CD8-positive, alpha-beta memory T cell (primary cell): ENCODE measurements at regions not wholly inside any gene's neighbourhood (a gene's known extent, or its start where the extent isn't known, plus 50 kb on each side); places are given as distances from the start of the nearest gene placed in this dataset.

Experiments used
- CTCF ChIA-PET: fragments of 350-600 bp; sonication (Branson Sonifier 250); formaldehyde crosslinking; loops from one replicate; lab custom pipeline; 2021; ENCODE audit warnings: antibody characterized with exemption; lab: Charles Lee
- POLR2A ChIA-PET: fragments of 350-600 bp; sonication (Branson Sonifier 250); formaldehyde crosslinking; loops from one replicate; lab custom pipeline; 2021; ENCODE audit warnings: antibody characterized with exemption; lab: Charles Lee
- DNase-seq, 5 donors: peaks; one replicate each; pipeline versions ENCODE4 v3.0.0 to v3.0.0-alpha.2; 2020 to 2022; ENCODE audit warnings: mixed read lengths in 1 of 5
- H3K27ac ChIP-seq: one replicate; pipeline ENCODE4 v1.7.0; 2013; ENCODE audit warnings: low read depth, mild to moderate bottlenecking, low read length, moderate library complexity
- H3K27me3 ChIP-seq: 2 replicates; pipeline ENCODE4 v1.7.0; 2013; ENCODE audit warnings: low read length, mild to moderate bottlenecking; ENCODE audit not compliant: insufficient read depth, poor library complexity, severe bottlenecking
- H3K36me3 ChIP-seq: 2 replicates; pipeline ENCODE4 v1.7.0; 2013; ENCODE audit warnings: mild to moderate bottlenecking, low read length, moderate library complexity; ENCODE audit not compliant: insufficient read depth
- H3K4me1 ChIP-seq: 2 replicates; pipeline ENCODE4 v1.7.0; 2013; ENCODE audit warnings: mild to moderate bottlenecking, low read length, moderate library complexity; ENCODE audit not compliant: insufficient read depth
- H3K4me3 ChIP-seq: 2 replicates; pipeline ENCODE4 v1.7.0; 2013; ENCODE audit warnings: mild to moderate bottlenecking, low read length
- H3K9me3 ChIP-seq: 2 replicates; pipeline ENCODE4 v1.7.0; 2013; ENCODE audit warnings: mild to moderate bottlenecking, low read length
- H3K27ac Mint-ChIP-seq, 8 donors: one replicate each; pipeline ENCODE4 v1.8.0; 2020 to 2021; ENCODE audit warnings: mixed read lengths in 8 of 8, mild to moderate bottlenecking in 6 of 8, inconsistent platforms in 3 of 8, moderate library complexity in 3 of 8
- H3K27me3 Mint-ChIP-seq, 2 donors: one replicate each; pipeline ENCODE4 v1.8.0; 2020 to 2021; ENCODE audit warnings: mixed read lengths in 2 of 2, mild to moderate bottlenecking in 1 of 2, moderate library complexity in 1 of 2
- H3K36me3 Mint-ChIP-seq, 3 donors: one replicate each; pipeline ENCODE4 v1.8.0; 2020 to 2021; ENCODE audit warnings: mixed read lengths in 3 of 3, inconsistent platforms in 1 of 3, mild to moderate bottlenecking in 1 of 3
- H3K4me1 Mint-ChIP-seq, 3 donors: one replicate each; pipeline ENCODE4 v1.8.0; 2020 to 2021; ENCODE audit warnings: mixed read lengths in 3 of 3, inconsistent platforms in 1 of 3, mild to moderate bottlenecking in 1 of 3
- H3K4me3 Mint-ChIP-seq, 7 donors: one replicate each; pipeline ENCODE4 v1.8.0; 2020 to 2021; ENCODE audit warnings: mixed read lengths in 7 of 7, mild to moderate bottlenecking in 6 of 7, moderate library complexity in 4 of 7, inconsistent platforms in 2 of 7
- H3K9me3 Mint-ChIP-seq, 5 donors: one replicate each; pipeline ENCODE4 v1.8.0; 2020 to 2022; ENCODE audit warnings: mixed read lengths in 5 of 5, mild to moderate bottlenecking in 3 of 5, moderate library complexity in 2 of 5, inconsistent platforms in 1 of 5

DNA sequence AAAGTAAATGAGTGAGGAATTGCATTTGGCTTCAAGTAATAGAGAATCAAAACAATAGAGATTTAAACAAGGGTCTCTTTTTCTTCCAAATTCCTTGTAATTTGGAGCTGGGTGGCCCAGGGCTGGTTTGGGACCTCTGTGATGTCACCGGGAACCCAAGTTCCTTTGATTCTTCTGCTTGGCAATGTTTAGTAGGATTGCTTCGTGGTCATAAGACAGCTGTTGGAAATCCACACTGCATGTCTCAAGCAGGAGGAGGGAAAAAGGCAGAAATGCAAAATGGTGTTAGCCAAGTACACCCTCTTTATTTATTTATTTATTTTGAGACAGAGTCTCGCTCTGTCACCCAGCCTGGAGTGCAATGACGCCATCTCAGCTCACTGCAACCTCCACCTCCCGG is 72.6 kb upstream of the IL12B start:
- no peak overlapping the region for H3K4me3 ChIP-seq
- Mint-ChIP-seq H3K4me3 (no peak overlapping the region), H3K27ac (no peak overlapping the region), H3K36me3 (peaks cover 0 to 11% (median 0%) of the 10 kb centered on the region in 3 donors), H3K9me3 (no peaks in the 10 kb centered on the region), H3K27me3 (peaks cover 7 to 20% of the 10 kb centered on the region in 2 donors), H3K4me1 (peaks cover 0 to 3% (median 0%) of the 10 kb centered on the region in 3 donors)
- DNase-seq, result no peak
- H3K27ac ChIP-seq, result no peak overlapping the region
- POLR2A ChIA-PET, result no interaction called here
- no peaks in the 10 kb centered on the region for H3K9me3 ChIP-seq
- no peaks in the 10 kb centered on the region for H3K36me3 ChIP-seq
- no peaks in the 10 kb centered on the region for H3K27me3 ChIP-seq
- no peaks in the 10 kb centered on the region for H3K4me1 ChIP-seq
- CTCF ChIA-PET, result no interaction called here

DNA sequence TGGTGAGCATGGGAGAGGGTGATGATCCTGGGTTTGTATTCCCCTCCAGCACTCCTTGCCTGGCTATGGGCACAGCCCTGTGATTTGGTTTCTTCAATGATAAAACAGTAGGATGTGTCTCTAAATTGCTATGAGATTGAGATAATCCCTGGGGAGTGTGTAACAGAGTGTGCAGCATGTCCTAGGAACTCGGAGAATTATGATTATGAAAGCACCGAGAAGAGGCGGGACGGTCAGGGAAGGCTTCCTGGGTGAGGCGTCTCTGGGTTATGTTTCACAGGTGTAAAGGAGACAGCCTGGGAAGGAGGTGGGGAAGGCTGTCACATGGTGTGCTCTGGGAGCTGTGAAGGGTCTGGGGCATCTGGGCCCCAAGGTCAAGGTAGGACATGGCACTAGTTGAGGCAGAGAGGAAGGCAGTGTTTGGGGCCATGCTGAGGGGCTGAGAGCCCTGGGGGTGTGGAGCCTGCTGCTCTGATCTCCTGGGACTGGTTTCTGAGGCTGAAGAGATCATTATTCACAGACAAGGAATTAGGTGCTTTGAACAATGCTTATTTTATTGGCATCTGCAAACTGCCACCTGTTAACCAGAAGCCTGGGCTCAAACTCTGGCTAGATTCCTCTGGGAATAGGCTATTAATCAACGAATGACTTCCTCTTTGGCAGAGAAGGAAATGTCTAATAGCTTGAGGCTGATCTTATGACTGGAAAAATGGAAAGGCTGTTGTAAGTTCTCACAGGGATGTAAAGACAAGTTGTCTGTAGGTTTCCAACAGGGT is 73.8 kb upstream of the IL12B start:
- no peak overlapping the region for H3K4me3 Mint-ChIP-seq

DNA sequence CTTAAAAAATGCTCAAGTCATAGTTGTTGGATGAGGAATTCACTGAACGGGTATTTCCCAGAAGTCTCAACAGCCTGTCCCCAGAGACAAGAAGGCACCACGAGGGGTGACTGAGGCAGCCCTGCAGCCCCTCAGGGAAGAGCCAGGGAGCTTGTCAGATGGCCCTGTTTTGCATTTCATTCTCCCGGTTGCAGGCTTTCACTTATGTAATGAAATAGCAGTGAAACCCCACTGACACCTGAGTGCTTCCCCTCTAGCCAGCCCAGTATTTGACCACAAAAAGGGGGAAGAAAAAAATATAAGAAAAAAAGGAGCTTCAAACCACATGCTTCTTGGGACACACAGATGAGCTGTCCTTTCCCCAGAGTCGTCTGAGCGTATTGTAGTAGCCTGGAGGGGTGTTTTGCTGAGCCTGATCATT is 75.3 kb upstream of the IL12B start:
- ChIA-PET CTCF (no interaction called here), POLR2A (no interaction called here)
- peaks cover 15 to 22% (median 17%) of the 10 kb centered on the region in 3 donors for H3K4me1 Mint-ChIP-seq
- H3K36me3 ChIP-seq, result no peaks in the 10 kb centered on the region
- H3K4me1 ChIP-seq, result peaks cover 7% of the 10 kb centered on the region
- no peak overlapping the region for H3K4me3 ChIP-seq
- peaks cover 7 to 20% of the 10 kb centered on the region in 2 donors for H3K27me3 Mint-ChIP-seq
- H3K36me3 Mint-ChIP-seq, result peaks cover 0 to 7% (median 0%) of the 10 kb centered on the region in 3 donors
- H3K27ac Mint-ChIP-seq, result no peak overlapping the region
- no peak for DNase-seq
- no peaks in the 10 kb centered on the region for H3K9me3 Mint-ChIP-seq
- no peak overlapping the region for H3K4me3 Mint-ChIP-seq
- no peaks in the 10 kb centered on the region for H3K27me3 ChIP-seq
- no peaks in the 10 kb centered on the region for H3K9me3 ChIP-seq
- no peak overlapping the region for H3K27ac ChIP-seq

More for the DNA sequence above, 73.8 kb upstream of the IL12B start:
- Histone ChIP-seq H3K36me3 (no peaks in the 10 kb centered on the region), H3K4me1 (no peaks in the 10 kb centered on the region), H3K9me3 (no peaks in the 10 kb centered on the region), H3K27me3 (no peaks in the 10 kb centered on the region), H3K27ac (no peak overlapping the region), H3K4me3 (no peak overlapping the region)
- no peak for DNase-seq
- H3K9me3 Mint-ChIP-seq, result no peaks in the 10 kb centered on the region
- peaks cover 7 to 20% of the 10 kb centered on the region in 2 donors for H3K27me3 Mint-ChIP-seq
- peaks cover 0 to 7% (median 0%) of the 10 kb centered on the region in 3 donors for H3K36me3 Mint-ChIP-seq
- no peak overlapping the region for H3K27ac Mint-ChIP-seq
- peaks cover under 1 to 7% (median 7%) of the 10 kb centered on the region in 3 donors for H3K4me1 Mint-ChIP-seq
- ChIA-PET CTCF (no interaction called here), POLR2A (no interaction called here)

DNA sequence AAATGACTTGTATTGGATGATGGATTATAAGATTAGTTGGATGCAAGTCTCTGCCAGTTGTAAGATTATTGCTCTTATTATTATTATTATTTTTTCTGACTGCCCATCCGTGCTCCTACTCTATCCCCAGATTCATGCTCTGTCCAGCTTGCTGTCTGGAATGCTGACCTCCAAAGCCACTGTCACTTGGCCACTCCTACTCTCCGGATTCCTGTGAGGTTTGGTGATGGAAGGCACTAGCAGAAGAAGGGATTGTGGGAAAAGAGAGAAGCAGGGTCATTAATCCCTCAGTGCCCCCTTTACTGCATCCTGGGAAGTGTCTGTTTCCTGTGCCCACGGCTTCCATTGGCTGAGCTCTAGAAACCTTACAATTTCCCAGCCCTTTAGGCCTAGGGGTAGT is 76.3 kb upstream of the IL12B start:
- Mint-ChIP-seq H3K27ac (no peak overlapping the region), H3K27me3 (peaks cover 7 to 20% of the 10 kb centered on the region in 2 donors), H3K36me3 (peaks cover 0 to 7% (median 0%) of the 10 kb centered on the region in 3 donors), H3K4me3 (no peak overlapping the region), H3K9me3 (no peaks in the 10 kb centered on the region), H3K4me1 (peaks cover 24 to 31% (median 26%) of the 10 kb centered on the region in 3 donors)
- no peak overlapping the region for H3K27ac ChIP-seq
- no peaks in the 10 kb centered on the region for H3K9me3 ChIP-seq
- H3K4me3 ChIP-seq, result no peak overlapping the region
- ChIA-PET POLR2A (no interaction called here), CTCF (no interaction called here)
- DNase-seq, result no peak
- no peaks in the 10 kb centered on the region for H3K27me3 ChIP-seq
- peaks cover 17% of the 10 kb centered on the region for H3K4me1 ChIP-seq
- H3K36me3 ChIP-seq, result no peaks in the 10 kb centered on the region

DNA sequence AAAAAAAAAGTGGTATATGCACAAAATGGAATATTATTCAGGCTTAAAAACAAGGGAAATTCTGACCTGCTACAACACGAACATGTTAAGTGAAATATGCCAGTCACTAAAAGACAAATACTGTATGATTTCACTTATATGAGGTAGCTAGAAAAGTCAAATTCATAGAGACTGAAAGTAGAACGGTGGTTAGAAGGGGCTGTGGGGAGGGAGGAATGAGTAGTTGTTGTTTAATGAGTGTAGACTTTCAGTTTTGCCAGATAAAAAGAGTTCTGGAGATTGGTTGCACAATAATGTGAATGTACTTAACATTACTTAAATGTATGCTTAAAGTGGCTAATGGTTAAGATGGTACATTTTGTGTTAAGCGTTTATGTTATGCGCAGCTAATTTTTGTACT is 79.5 kb upstream of the IL12B start:
- Mint-ChIP-seq H3K4me1 (peaks cover 50 to 58% (median 52%) of the 10 kb centered on the region in 3 donors), H3K4me3 (peak overlapping the region in 2 of 7 donors; percentile 44 to 51), H3K27ac (peak overlapping the region in 2 of 8 donors; percentile 24 to 42), H3K36me3 (peaks cover 0 to 7% (median 0%) of the 10 kb centered on the region in 3 donors), H3K27me3 (peaks cover 0 to 11% of the 10 kb centered on the region in 2 donors), H3K9me3 (no peaks in the 10 kb centered on the region)
- no peaks in the 10 kb centered on the region for H3K27me3 ChIP-seq
- DNase-seq, result peak in 1 of 5 donors; percentile 5
- H3K4me3 ChIP-seq, result no peak overlapping the region
- no peaks in the 10 kb centered on the region for H3K36me3 ChIP-seq
- no peaks in the 10 kb centered on the region for H3K9me3 ChIP-seq
- peaks cover 35% of the 10 kb centered on the region for H3K4me1 ChIP-seq
- POLR2A ChIA-PET, result no interaction called here
- CTCF ChIA-PET, result interaction anchor here (1.4 to 1.5 kb wide), 2 partner anchors 30 to 69 kb away, joined by 3 read pairs; no protein-coding TSS in a partner anchor
- no peak overlapping the region for H3K27ac ChIP-seq

DNA sequence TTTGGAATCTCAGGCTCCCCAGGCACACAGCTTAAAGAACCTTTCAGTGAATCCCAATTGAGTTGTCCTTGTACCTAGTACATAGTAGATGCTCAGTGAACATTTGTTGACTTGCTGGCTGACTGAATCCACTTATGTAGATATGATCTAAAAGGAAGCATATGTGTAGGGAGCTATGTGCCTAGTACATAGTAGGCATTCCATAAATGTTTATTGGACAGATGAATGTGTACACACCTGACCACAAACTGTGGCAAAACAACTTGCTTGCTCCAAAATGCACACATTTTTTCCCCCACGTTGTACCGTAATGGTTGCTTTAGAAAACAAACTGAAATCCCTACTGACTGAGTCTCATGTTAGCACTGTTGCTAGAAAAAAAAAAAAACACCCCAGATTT is 80.2 kb upstream of the IL12B start:
- Histone ChIP-seq H3K4me3 (no peak overlapping the region), H3K9me3 (no peaks in the 10 kb centered on the region), H3K4me1 (peaks cover 35% of the 10 kb centered on the region), H3K27me3 (no peaks in the 10 kb centered on the region), H3K27ac (no peak overlapping the region), H3K36me3 (no peaks in the 10 kb centered on the region)
- ChIA-PET POLR2A (no interaction called here), CTCF (interaction anchor here (1.2 to 1.5 kb wide), 2 partner anchors 10 to 30 kb away, joined by 3 read pairs; no protein-coding TSS in a partner anchor)
- peaks cover 52 to 62% (median 53%) of the 10 kb centered on the region in 3 donors for H3K4me1 Mint-ChIP-seq
- H3K36me3 Mint-ChIP-seq, result peaks cover 0 to 7% (median 0%) of the 10 kb centered on the region in 3 donors
- no peaks in the 10 kb centered on the region for H3K9me3 Mint-ChIP-seq
- H3K27me3 Mint-ChIP-seq, result peaks cover 0 to 6% of the 10 kb centered on the region in 2 donors
- no peak for DNase-seq
- H3K4me3 Mint-ChIP-seq, result no peak overlapping the region
- H3K27ac Mint-ChIP-seq, result peak overlapping the region in 2 of 8 donors; percentile 60 to 93

DNA sequence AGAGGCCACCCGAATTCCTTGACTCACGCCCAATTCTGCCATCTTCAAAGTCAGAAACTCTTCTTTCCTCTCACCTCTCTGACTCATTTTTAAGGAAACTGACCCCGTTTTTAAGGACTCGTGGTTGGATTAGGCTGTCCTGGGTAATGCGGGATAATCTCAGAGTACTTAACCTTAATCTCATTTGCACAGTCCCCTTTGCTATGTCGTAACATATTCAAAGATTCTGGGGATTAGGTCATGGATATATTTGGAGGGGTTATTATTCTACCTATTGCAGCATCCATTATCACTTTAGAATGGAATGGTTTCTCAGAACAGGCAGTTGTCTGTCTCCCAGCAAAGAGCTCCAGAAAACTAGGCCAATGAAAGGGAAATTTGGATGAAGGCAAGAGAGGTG is 80.8 kb upstream of the IL12B start:
- Mint-ChIP-seq H3K4me3 (peak overlapping the region in 2 of 7 donors; percentile 19 to 35), H3K27me3 (peaks cover 0 to 6% of the 10 kb centered on the region in 2 donors), H3K4me1 (peaks cover 52 to 62% (median 53%) of the 10 kb centered on the region in 3 donors), H3K36me3 (peaks cover 0 to 7% (median 0%) of the 10 kb centered on the region in 3 donors), H3K27ac (peak overlapping the region in 6 of 8 donors; percentile 15 to 95 (median 80)), H3K9me3 (no peaks in the 10 kb centered on the region)
- Histone ChIP-seq H3K36me3 (no peaks in the 10 kb centered on the region), H3K9me3 (no peaks in the 10 kb centered on the region), H3K27me3 (no peaks in the 10 kb centered on the region), H3K4me1 (peaks cover 35% of the 10 kb centered on the region), H3K27ac (no peak overlapping the region), H3K4me3 (no peak overlapping the region)
- POLR2A ChIA-PET, result interaction anchor here (1.4 kb wide), 1 partner anchor 70 kb away, joined by 4 read pairs; no protein-coding TSS in a partner anchor
- no peak for DNase-seq
- CTCF ChIA-PET, result interaction anchor here (1.2 to 1.5 kb wide), 2 partner anchors 9 to 29 kb away, joined by 3 read pairs; no protein-coding TSS in a partner anchor
